ENCODE measurements at regions not wholly inside any gene's neighbourhood (a gene's known extent, or its start where the extent isn't known, plus 50 kb on each side); places are given as distances from the start of the nearest gene placed in this dataset.

DNA sequence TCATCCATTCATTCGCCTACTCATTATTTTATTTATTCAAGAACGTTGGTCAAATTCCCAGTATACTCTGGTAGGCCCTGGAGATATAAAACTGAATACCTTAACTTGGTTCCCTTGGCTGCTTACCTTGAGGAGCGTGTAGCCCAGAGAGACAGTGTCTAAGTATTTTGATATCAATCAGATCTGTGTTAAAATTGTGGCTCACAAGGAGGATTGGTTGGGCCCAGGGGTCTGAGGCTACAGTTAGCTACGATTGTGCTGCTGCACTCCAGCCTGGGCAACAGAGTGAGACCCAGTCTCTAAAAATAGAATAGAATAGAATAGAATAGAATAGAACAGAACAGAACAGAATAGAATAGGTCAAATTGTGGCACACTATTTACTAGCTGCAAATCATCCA, 438.4 kb downstream of the ADAMTS20 start:
- H3K4me1 ChIP-seq = no peaks in the 10 kb centered on the region
- no peaks in the 10 kb centered on the region for H3K9me3 ChIP-seq
- no peaks in the 10 kb centered on the region for H3K36me3 ChIP-seq
- H3K27me3 ChIP-seq (ENCODE audit: low read depth) = no peaks in the 10 kb centered on the region
- DNase-seq (no peak), ATAC-seq (no peak)
- intact Hi-C loops (cut with DNase I) = no loop called here
- TF ChIP-seq, protein P1, sequence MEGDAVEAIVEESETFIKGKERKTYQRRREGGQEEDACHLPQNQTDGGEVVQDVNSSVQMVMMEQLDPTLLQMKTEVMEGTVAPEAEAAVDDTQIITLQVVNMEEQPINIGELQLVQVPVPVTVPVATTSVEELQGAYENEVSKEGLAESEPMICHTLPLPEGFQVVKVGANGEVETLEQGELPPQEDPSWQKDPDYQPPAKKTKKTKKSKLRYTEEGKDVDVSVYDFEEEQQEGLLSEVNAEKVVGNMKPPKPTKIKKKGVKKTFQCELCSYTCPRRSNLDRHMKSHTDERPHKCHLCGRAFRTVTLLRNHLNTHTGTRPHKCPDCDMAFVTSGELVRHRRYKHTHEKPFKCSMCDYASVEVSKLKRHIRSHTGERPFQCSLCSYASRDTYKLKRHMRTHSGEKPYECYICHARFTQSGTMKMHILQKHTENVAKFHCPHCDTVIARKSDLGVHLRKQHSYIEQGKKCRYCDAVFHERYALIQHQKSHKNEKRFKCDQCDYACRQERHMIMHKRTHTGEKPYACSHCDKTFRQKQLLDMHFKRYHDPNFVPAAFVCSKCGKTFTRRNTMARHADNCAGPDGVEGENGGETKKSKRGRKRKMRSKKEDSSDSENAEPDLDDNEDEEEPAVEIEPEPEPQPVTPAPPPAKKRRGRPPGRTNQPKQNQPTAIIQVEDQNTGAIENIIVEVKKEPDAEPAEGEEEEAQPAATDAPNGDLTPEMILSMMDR (IDR thresholded peaks at IDR 0.05) = no peak
- H3K27ac ChIP-seq = no peak overlapping the region
- no peak overlapping the region for H3K4me3 ChIP-seq

DNA sequence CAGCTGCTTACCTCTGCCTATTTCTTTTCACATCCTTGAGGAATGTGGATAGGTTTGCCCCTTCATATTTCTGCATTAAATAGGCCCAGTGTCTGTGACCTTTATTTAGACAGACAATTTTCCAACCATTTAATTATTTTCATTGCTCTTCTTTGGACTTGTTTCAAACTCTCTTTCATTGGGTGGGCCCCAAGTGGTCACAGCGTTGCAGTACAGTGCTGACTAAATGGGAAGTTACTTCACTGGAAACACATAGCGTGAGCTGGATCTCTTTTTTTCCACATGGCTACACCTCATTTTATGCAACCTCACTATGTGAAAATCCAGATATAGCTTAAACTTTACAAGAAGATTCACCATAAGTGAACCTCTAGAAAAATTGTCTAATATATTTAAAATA, 438.9 kb downstream of the ADAMTS20 start:
- no peaks in the 10 kb centered on the region for H3K27me3 ChIP-seq (ENCODE audit: low read depth)
- TF ChIP-seq, protein P1 (IDR thresholded peaks at IDR 0.05) = no peak
- ATAC-seq (no peak), DNase-seq (no peak)
- H3K27ac ChIP-seq = no peak overlapping the region
- no peaks in the 10 kb centered on the region for H3K9me3 ChIP-seq
- no peaks in the 10 kb centered on the region for H3K36me3 ChIP-seq
- intact Hi-C loops (cut with DNase I) = no loop called here
- no peaks in the 10 kb centered on the region for H3K4me1 ChIP-seq
- no peak overlapping the region for H3K4me3 ChIP-seq

DNA sequence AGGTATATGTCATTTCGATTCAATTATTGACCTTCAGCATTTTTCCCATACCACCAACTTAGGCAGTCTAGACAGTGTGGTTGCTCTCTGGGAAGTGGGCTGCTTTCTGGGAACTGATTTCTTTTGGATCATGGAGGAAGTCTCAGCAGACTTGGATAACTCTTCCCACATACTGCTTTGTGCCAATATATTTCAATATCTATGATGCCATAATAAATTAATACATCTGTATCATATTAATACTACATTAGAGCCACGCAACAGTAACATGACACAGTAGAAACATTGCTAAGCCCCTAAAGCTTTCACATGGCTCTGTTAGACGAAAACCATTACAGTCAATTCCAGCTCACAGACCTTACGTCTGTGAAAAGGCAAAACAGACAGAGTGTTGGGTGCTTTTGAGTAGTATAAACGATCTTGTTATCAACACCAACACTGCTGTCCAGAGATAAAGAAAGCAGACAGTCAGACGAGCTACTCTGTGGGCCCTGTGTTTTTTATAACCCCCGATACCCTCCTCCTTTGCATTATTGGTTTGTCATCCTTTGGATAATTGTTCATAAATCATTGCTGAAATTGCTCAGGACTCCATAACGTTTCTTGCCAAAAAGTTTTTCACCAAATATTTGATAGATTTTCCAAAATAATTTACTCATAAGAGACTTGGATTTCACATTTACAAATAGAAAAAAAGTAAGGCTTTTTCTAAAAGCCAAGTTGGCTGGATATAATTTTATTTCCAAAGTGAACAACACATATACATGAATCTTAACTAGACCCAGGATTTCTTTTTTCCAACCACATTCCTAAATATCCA, 439.7 kb downstream of the ADAMTS20 start:
- TF ChIP-seq, protein P1 (IDR thresholded peaks at IDR 0.05) = no peak
- ATAC-seq (no peak), DNase-seq (no peak)
- Histone ChIP-seq H3K27ac (no peak overlapping the region), H3K36me3 (no peaks in the 10 kb centered on the region), H3K4me1 (no peaks in the 10 kb centered on the region), H3K27me3 (ENCODE audit: low read depth) (no peaks in the 10 kb centered on the region), H3K4me3 (no peak overlapping the region), H3K9me3 (no peaks in the 10 kb centered on the region)
- intact Hi-C loops (cut with DNase I) = no loop called here

- no peak for ATAC-seq
- TF ChIP-seq, protein P1 (IDR thresholded peaks at IDR 0.05) = no peak
Observed at GRCh38 chr12:43111608-43112007, 440.4 kb downstream of the ADAMTS20 start.

GRCh38 chr12:43109631-43110345, 442.2 kb downstream of the ADAMTS20 start:
- TF ChIP-seq, protein P1 (IDR thresholded peaks at IDR 0.05) = no peak
- Histone ChIP-seq H3K36me3 (no peaks in the 10 kb centered on the region), H3K27me3 (ENCODE audit: low read depth) (no peaks in the 10 kb centered on the region), H3K9me3 (no peaks in the 10 kb centered on the region), H3K4me3 (no peak overlapping the region), H3K27ac (no peak overlapping the region), H3K4me1 (no peaks in the 10 kb centered on the region)
- ATAC-seq (no peak), DNase-seq (no peak)
- intact Hi-C loops (cut with DNase I) = no loop called here

More at GRCh38 chr12:43111608-43112007, 440.4 kb downstream of the ADAMTS20 start:
- H3K4me3 ChIP-seq = no peak overlapping the region
- H3K36me3 ChIP-seq = no peaks in the 10 kb centered on the region
- no peak for DNase-seq
- H3K27ac ChIP-seq = no peak overlapping the region
- H3K27me3 ChIP-seq (ENCODE audit: low read depth) = no peaks in the 10 kb centered on the region
- H3K9me3 ChIP-seq = no peaks in the 10 kb centered on the region
- no peaks in the 10 kb centered on the region for H3K4me1 ChIP-seq
- intact Hi-C loops (cut with DNase I) = no loop called here

All from lower lobe of right lung (tissue), 2 donors.